WTC11 (cell line): ENCODE measurements at regions not wholly inside any gene's neighbourhood (a gene's known extent, or its start where the extent isn't known, plus 50 kb on each side); places are given as distances from the start of the nearest gene placed in this dataset.

Experiments used
- CBFB ChIP-seq: sonication (generic); formaldehyde crosslinking; IDR thresholded peaks from 2 replicates; pipeline ENCODE4 v1.8.1; 2022; ENCODE audit warnings: mild to moderate bottlenecking, low read depth, missing genetic modification reagents
- SMAD4 ChIP-seq: sonication (generic); formaldehyde crosslinking; IDR thresholded peaks from 2 replicates; pipeline ENCODE4 v1.8.0; 2022; ENCODE audit warnings: mild to moderate bottlenecking, missing genetic modification reagents
- TF ChIP-seq, protein P1 (sequence below): sonication (generic); formaldehyde crosslinking; conservative IDR thresholded peaks from 2 replicates; pipeline ENCODE4 v1.8.1; 2022; ENCODE audit warnings: mild to moderate bottlenecking, missing genetic modification reagents

DNA sequence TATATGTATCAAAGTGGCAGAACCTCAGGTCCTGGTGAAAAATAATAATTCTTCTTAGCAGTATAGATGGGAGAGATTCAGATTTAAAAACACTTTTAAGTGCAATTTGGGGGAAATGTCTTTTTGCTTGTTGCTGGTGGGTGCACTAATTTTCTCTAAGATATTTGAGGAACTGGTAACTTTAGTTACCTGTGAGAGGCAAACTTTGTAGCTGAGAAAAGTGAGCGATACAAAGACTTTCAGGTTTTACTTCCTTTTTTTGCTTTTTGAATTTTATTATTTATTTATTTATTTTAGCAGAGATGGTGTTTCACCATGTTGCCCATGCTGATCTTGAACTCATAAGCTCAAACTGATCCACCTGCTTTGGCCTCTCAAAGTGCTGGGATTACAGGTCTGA is 303.1 kb upstream of the PTGER4 start:
- TF ChIP-seq, protein P1, sequence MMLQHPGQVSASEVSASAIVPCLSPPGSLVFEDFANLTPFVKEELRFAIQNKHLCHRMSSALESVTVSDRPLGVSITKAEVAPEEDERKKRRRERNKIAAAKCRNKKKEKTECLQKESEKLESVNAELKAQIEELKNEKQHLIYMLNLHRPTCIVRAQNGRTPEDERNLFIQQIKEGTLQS: no peak
- no peak for TF ChIP-seq CBFB (CRISPR knock-in tag)
- TF ChIP-seq SMAD4: no peak
